Activated T-cell treated with anti-CD3 and anti-CD28 coated beads, Interleukin-2, amount 50 U/mL, for 48 hours (primary cell): ENCODE measurements at regions not wholly inside any gene's neighbourhood (a gene's known extent, or its start where the extent isn't known, plus 50 kb on each side); places are given as distances from the start of the nearest gene placed in this dataset.
"Not testable (repeated sequence)": the region's sequence is repeated elsewhere in the genome, so short reads cannot be mapped to it uniquely, and the experiment has no call there.

Experiments used
- DNase-seq, 2 experiments: peaks; one replicate each; pipeline ENCODE4 v3.0.0-alpha.2; 2020

- no peak for DNase-seq
These were observed 83.3 kb upstream of the PGBD5 start for GRCh38 chr1:230509281-230509977.

GRCh38 chr1:230507666-230508402, 81.7 kb upstream of the PGBD5 start:
- DNase-seq: no peak

GRCh38 chr1:230507236-230507635, 81.1 kb upstream of the PGBD5 start:
- no peak for DNase-seq

- DNase-seq: no peak
These were observed 80.3 kb upstream of the PGBD5 start for GRCh38 chr1:230506451-230506850.

GRCh38 chr1:230504310-230504709, 78.2 kb upstream of the PGBD5 start:
- no peak for DNase-seq

GRCh38 chr1:230503726-230504125, 77.6 kb upstream of the PGBD5 start:
- no peak for DNase-seq

- no peak for DNase-seq
These were observed 76.9 kb upstream of the PGBD5 start for GRCh38 chr1:230502996-230503395.

GRCh38 chr1:230502306-230502705, 76.2 kb upstream of the PGBD5 start:
- DNase-seq: no peak

GRCh38 chr1:230501849-230502248, 75.7 kb upstream of the PGBD5 start:
- DNase-seq: no peak

- DNase-seq: no peak
These were observed 75.1 kb upstream of the PGBD5 start for GRCh38 chr1:230501242-230501641.

- DNase-seq: no peak
These were observed 73.9 kb upstream of the PGBD5 start for GRCh38 chr1:230500063-230500462.

GRCh38 chr1:230499496-230499895, 73.4 kb upstream of the PGBD5 start:
- no peak for DNase-seq

- no peak for DNase-seq
These were observed 72.6 kb upstream of the PGBD5 start for GRCh38 chr1:230498704-230499103.

GRCh38 chr1:230496451-230496850, 70.3 kb upstream of the PGBD5 start:
- no peak for DNase-seq

GRCh38 chr1:230495891-230496385, 69.8 kb upstream of the PGBD5 start:
- no peak for DNase-seq

GRCh38 chr1:230495076-230495475, 68.9 kb upstream of the PGBD5 start:
- no peak for DNase-seq

GRCh38 chr1:230494514-230494913, 68.4 kb upstream of the PGBD5 start:
- DNase-seq: no peak

- DNase-seq: no peak
These were observed 67.9 kb upstream of the PGBD5 start for GRCh38 chr1:230494026-230494425.

- no peak for DNase-seq
These were observed 67.1 kb upstream of the PGBD5 start for GRCh38 chr1:230493264-230493663.

- DNase-seq: no peak
These were observed 64.3 kb upstream of the PGBD5 start for GRCh38 chr1:230490436-230490835.

- no peak for DNase-seq
These were observed 61.8 kb upstream of the PGBD5 start for GRCh38 chr1:230487773-230488428.

- no peak for DNase-seq
These were observed 50.5 kb upstream of the PGBD5 start for GRCh38 chr1:230476622-230477003.

GRCh38 chr1:230475856-230476621, 49.9 kb upstream of the PGBD5 start:
- DNase-seq: not testable (repeated sequence)
